Stimulated activated CD4-positive, alpha-beta T cell treated with anti-CD3 and anti-CD28 coated beads, Interleukin-1b, Interleukin-23, amount 100 ng/mL, for 24 hours (primary cell): ENCODE measurements at regions not wholly inside any gene's neighbourhood (a gene's known extent, or its start where the extent isn't known, plus 50 kb on each side); places are given as distances from the start of the nearest gene placed in this dataset.
A peak's percentile ranks its signal among the peaks of the same experiment; 100 is the strongest.

Source experiments
- DNase-seq, 4 experiments: peaks; one replicate each; pipeline ENCODE4 v3.0.0-alpha.2; 2020; ENCODE audit warnings: low read depth in 4 of 4, low spot score in 1 of 4

DNA sequence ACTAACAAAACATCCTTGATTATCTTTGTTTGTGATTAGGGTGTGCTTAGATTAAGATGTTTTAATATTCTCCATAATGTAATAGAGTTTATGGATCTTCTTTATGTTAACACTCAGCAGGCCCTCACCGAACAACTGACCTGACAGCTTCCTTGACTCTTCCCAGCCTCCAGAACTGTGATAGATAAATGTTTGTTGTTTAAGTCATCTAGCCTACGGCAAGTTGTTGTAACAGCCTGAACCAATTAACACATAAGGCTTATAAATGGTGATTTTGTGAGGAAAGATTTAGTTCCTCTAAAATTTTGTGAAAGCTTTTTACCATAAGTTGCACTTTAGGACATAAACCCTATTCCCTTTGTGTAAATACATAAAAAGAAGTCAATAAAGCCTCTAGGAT lies 156.5 kb upstream of the DCN start:
- no peak for DNase-seq

- no peak for DNase-seq
Observed at GRCh38 chr12:91335699-91336098, 153.1 kb upstream of the DCN start.

- no peak for DNase-seq
Observed at GRCh38 chr12:91333966-91334365, 151.3 kb upstream of the DCN start.

- DNase-seq: no peak
Observed at GRCh38 chr12:91332302-91332701, 149.7 kb upstream of the DCN start.

- no peak for DNase-seq
Observed at GRCh38 chr12:91331371-91331770, 148.8 kb upstream of the DCN start.

DNA sequence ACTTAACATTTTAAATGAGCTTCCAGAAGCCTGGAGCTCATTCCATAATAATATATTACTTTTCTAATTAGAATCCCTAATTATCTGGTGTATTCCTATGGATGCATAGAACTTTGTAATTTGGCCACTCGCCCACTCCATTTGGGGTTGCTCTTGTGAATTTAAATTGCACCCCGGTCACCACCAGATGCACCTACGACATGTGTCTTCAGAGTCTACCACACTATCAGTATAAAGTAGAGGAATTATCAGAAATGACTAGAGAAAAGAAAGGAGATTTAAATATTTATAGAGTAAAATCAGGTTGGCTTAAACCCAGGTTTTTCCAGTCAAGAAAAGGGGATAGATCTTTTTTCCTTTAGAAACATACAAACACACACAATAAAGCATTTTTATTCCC lies 145.8 kb upstream of the DCN start:
- DNase-seq: no peak

GRCh38 chr12:91327889-91328288 lies 145.3 kb upstream of the DCN start:
- no peak for DNase-seq

DNA sequence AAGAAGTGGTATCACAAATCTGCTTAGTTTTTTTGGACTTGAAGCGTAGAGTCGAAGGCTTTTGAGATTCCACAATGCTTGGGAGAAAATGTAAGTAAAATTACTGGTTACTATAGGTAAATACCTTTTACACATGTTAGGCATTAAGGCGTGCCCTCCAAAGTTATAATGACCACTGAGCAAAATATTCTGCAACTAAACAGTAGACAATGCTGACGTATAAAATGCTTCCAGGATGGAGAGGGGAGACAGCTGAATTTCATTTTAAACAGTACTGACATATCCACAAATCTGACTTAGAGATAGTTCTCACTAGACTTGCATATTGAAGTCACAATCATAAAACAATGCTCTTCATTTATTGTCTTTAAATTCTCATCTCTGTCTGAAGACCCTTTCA lies 144.5 kb upstream of the DCN start:
- no peak for DNase-seq

DNA sequence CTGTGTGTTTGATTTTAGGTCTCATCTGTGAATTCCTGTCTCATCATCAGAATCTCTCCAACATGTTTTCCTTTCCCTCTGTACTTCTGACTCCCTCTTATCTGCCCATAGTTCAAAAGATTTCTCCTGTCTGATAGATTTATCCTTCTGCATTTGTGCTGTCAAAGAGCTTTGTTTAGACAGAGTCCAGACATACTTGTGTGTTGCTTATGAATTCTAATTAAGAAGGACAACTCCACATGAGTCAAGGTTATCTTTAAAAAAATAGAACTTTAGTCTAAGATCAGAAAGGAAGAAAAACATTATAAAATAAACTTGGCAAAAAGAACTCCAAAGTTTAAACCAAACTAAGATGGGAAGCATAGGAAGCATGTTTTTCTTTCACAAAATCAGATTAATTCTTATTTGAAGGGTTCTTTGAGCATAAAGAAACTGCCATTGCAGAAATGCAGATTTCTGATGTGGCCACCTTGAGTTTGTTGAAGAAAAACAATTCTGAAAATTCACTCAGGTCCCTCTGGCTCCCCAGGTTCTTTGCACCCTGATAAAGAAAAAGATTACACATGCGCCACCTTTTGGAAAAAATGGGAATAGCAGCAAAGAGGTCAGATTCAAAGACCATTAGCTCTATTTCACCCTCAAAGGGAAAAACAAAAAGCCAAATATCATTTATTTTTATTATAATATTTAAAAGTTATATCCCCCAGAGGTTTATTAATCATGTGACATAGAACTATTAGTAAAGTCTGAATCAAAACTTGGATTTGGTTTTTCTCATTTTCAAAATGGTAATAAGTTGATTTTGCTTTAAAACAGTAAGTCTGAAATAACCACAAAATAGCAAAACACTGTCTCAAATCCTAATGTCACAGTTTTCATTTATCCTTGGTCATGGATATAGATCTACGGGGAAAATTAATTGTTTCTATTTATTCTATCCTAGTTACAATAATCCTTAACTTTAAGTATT lies 143.7 kb upstream of the DCN start:
- peak in 3 of 4 experiments; percentile 4 to 36 (median 18) for DNase-seq

DNA sequence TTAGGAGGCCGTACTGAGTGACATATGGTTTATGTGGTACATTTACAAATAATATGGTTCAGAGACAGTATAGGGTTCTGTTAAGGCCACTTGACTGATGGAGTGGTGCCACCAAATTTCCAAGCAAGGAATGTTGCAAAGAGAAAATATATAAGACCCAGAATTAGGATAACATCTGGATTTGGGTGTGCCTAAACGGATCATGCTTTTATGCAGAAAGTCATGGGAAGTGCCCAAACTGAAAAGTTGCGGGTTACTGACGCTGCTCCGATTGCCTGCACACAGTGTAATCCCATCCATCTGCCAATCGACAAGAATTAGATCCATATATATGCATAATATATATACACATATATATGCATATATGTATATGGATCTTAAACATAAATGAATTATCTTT lies 138.4 kb upstream of the DCN start:
- DNase-seq: no peak

- DNase-seq: no peak
Observed at GRCh38 chr12:91319071-91319760, 136.6 kb upstream of the DCN start.

GRCh38 chr12:91317306-91317705 lies 134.7 kb upstream of the DCN start:
- no peak for DNase-seq

DNA sequence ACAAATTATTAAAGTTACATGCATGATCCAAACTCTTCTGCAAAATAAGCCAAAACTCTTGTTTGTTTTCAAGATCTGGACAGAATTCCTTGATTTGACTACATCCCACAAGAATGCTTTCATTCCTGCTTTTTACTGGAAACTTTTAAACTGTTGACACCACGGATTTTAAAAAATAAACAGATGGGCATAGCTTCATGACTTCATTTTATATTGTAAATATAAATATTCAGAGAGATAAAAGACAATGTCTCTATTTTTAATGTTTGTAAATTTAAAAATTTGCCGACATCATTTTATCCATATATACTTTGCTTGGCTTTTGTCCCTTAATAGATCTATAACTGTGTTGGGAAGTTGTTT lies 134.3 kb upstream of the DCN start:
- no peak for DNase-seq

GRCh38 chr12:91316161-91316906 lies 133.7 kb upstream of the DCN start:
- no peak for DNase-seq

DNA sequence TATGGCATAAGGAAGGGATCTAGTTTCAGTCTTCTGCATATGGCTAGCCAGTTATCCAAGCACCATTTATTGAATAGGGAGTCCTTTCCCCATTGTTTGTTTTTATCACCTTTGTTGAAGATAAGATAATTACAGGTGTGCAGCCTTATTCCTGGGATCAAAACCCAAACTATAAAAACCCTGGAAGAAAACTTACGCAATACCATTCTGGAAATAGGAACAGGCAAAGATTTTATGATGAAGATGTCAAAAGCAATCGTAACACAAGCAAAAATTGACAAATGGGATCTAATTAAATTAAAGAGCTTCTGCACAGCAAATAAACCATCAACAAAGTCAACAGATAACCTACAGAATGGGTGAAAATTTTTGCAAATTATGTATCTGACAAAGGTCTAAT lies 128.5 kb upstream of the DCN start:
- DNase-seq: no peak

DNA sequence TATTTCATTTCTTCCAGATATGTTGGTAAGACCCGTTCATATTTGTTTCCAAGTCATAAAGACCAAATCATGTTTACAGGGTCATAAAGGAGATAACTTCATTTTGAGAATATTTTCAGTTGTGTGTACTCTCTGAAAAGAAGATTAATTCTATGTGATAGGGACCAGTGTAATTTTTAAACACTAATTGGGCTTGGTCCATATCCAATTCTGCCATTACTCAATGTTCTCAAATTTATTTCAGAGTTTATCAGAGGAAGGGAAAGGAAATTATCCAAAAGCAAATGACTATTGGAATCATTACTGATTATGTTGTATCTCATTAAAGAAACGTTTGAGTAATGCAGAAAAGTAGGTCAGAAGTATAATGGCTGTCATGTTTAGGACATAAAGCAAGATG lies 126.8 kb upstream of the DCN start:
- DNase-seq: no peak

GRCh38 chr12:91307957-91308670 lies 125.5 kb upstream of the DCN start:
- DNase-seq: no peak

GRCh38 chr12:91290354-91290753 lies 107.7 kb upstream of the DCN start:
- no peak for DNase-seq

DNA sequence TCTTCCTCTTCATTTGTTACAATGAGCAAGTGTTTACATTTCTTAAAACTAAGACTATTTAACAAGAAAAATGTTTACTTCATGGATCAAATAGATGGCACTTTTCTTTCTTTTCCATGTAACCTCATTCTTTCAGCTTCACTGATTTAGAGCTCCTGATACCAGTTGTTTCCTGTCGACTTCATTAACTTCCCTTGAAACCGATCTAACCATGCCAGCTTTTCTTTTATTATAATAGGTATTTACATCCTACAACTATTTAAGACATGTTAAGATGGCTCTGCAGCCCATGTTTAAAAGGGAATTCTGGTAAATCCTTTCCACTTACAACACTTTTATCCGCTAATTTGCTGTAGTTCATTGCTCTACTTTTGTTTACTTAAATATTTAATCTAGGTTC lies 107.3 kb upstream of the DCN start:
- DNase-seq: no peak

- no peak for DNase-seq
Observed at GRCh38 chr12:91289072-91289471, 106.5 kb upstream of the DCN start.

- DNase-seq: no peak
Observed at GRCh38 chr12:91287753-91288152, 105.1 kb upstream of the DCN start.
